ENCODE measurements at regions not wholly inside any gene's neighbourhood (a gene's known extent, or its start where the extent isn't known, plus 50 kb on each side); places are given as distances from the start of the nearest gene placed in this dataset.

GRCh38 chr14:38910092-38910491, 192.9 kb downstream of the SEC23A start (continued):
- no peak for TF ChIP-seq ZNF639 (CRISPR knock-in tag; conservative IDR thresholded peaks at IDR 0.05)
- TF ChIP-seq RBM39 (IDR thresholded peaks at IDR 0.05; ENCODE audit: low read depth, low read length, poor library complexity, severe bottlenecking) = no peak
- no peak for TF ChIP-seq MAF1 (CRISPR knock-in tag; IDR thresholded peaks at IDR 0.05; ENCODE audit: borderline replicate concordance)
- TF ChIP-seq, protein P1, sequence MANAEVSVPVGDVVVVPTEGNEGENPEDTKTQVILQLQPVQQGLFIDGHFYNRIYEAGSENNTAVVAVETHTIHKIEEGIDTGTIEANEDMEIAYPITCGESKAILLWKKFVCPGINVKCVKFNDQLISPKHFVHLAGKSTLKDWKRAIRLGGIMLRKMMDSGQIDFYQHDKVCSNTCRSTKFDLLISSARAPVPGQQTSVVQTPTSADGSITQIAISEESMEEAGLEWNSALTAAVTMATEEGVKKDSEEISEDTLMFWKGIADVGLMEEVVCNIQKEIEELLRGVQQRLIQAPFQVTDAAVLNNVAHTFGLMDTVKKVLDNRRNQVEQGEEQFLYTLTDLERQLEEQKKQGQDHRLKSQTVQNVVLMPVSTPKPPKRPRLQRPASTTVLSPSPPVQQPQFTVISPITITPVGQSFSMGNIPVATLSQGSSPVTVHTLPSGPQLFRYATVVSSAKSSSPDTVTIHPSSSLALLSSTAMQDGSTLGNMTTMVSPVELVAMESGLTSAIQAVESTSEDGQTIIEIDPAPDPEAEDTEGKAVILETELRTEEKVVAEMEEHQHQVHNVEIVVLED (CRISPR knock-in tag; IDR thresholded peaks at IDR 0.05; ENCODE audit: borderline replicate concordance) = no peak
- TF ChIP-seq FLYWCH1 (CRISPR knock-in tag; IDR thresholded peaks at IDR 0.05) = no peak
- TF ChIP-seq ZFP62 (CRISPR knock-in tag; IDR thresholded peaks at IDR 0.05) = no peak
- no peak for TF ChIP-seq ZNF549 (CRISPR knock-in tag; IDR thresholded peaks at IDR 0.05)
- TF ChIP-seq ZNF891 (CRISPR knock-in tag; IDR thresholded peaks at IDR 0.05) = no peak
- TF ChIP-seq, protein P2, sequence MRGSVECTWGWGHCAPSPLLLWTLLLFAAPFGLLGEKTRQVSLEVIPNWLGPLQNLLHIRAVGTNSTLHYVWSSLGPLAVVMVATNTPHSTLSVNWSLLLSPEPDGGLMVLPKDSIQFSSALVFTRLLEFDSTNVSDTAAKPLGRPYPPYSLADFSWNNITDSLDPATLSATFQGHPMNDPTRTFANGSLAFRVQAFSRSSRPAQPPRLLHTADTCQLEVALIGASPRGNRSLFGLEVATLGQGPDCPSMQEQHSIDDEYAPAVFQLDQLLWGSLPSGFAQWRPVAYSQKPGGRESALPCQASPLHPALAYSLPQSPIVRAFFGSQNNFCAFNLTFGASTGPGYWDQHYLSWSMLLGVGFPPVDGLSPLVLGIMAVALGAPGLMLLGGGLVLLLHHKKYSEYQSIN (CRISPR knock-in tag; IDR thresholded peaks at IDR 0.05; ENCODE audit: borderline replicate concordance) = no peak
- TF ChIP-seq GTF3A (CRISPR knock-in tag; conservative IDR thresholded peaks at IDR 0.05) = no peak
- TF ChIP-seq SATB2 (CRISPR knock-in tag; IDR thresholded peaks at IDR 0.05) = no peak
- TF ChIP-seq, protein P3, sequence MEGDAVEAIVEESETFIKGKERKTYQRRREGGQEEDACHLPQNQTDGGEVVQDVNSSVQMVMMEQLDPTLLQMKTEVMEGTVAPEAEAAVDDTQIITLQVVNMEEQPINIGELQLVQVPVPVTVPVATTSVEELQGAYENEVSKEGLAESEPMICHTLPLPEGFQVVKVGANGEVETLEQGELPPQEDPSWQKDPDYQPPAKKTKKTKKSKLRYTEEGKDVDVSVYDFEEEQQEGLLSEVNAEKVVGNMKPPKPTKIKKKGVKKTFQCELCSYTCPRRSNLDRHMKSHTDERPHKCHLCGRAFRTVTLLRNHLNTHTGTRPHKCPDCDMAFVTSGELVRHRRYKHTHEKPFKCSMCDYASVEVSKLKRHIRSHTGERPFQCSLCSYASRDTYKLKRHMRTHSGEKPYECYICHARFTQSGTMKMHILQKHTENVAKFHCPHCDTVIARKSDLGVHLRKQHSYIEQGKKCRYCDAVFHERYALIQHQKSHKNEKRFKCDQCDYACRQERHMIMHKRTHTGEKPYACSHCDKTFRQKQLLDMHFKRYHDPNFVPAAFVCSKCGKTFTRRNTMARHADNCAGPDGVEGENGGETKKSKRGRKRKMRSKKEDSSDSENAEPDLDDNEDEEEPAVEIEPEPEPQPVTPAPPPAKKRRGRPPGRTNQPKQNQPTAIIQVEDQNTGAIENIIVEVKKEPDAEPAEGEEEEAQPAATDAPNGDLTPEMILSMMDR (CRISPR knock-in tag; IDR thresholded peaks at IDR 0.05) = no peak
- no peak for TF ChIP-seq CBFB (CRISPR knock-in tag; IDR thresholded peaks at IDR 0.05)
- no peak for TF ChIP-seq REXO4 (CRISPR knock-in tag; IDR thresholded peaks at IDR 0.05; ENCODE audit: borderline replicate concordance)
- TF ChIP-seq ZXDC (CRISPR knock-in tag; IDR thresholded peaks at IDR 0.05) = no peak

All from HepG2 (cell line).